ENCODE measurements at regions not wholly inside any gene's neighbourhood (a gene's known extent, or its start where the extent isn't known, plus 50 kb on each side); places are given as distances from the start of the nearest gene placed in this dataset.

DNA sequence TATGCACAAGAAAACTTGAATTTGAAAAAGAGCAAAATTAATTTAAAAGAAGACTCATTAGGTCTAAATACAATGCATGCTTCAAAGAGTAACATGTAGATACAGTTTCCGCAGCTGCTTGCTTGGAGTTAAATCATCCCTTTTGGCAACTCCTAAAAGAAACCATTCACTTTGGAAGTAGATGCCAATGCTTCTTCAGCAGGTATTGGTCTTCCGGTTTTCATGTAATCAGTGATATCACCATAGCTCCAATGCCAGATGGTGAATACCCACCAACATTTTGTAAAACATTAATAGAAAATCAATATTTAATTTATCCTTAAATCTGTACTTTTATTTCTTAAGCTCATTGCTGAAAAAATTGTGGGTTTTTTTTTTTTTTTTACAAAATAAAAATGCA is 381.1 kb upstream of the PHF14 start:
- Histone ChIP-seq H3K27ac (ENCODE audit: low read length) (no peak overlapping the region), H3K36me3 (ENCODE audit: insufficient read depth, low read depth, low read length) (no peaks in the 10 kb centered on the region), H3K9ac (ENCODE audit: low read depth, low read length) (no peak overlapping the region), H3K4me1 (ENCODE audit: insufficient read depth, low read length) (no peaks in the 10 kb centered on the region), H3K4me3 (ENCODE audit: low read length) (no peak overlapping the region), H3K9me3 (ENCODE audit: insufficient read depth, low read depth, low read length) (no peaks in the 10 kb centered on the region), H3K27me3 (ENCODE audit: insufficient read depth, low read length) (no peaks in the 10 kb centered on the region)

DNA sequence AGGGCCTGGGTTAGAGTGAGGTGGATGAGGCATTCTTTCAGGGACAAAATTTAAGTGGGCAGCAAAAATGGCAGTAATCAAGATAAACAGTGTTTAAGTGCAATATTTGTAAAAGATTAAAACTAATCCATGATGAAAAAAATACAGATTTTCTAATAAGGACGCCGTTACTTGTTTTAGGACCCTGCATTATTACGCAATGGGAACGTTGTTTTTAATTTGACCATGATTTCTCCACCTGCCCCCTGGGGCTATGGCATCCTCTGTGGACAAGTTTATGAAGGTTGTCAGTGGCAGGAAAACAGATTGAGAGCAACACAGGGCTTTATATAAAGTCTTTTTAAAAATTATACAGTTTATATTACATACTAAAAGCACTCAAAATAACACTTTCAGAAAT is 380.6 kb upstream of the PHF14 start:
- Histone ChIP-seq H3K4me3 (ENCODE audit: low read length) (no peak overlapping the region), H3K4me1 (ENCODE audit: insufficient read depth, low read length) (no peaks in the 10 kb centered on the region), H3K9ac (ENCODE audit: low read depth, low read length) (no peak overlapping the region), H3K27me3 (ENCODE audit: insufficient read depth, low read length) (no peaks in the 10 kb centered on the region), H3K36me3 (ENCODE audit: insufficient read depth, low read depth, low read length) (no peaks in the 10 kb centered on the region), H3K9me3 (ENCODE audit: insufficient read depth, low read depth, low read length) (no peaks in the 10 kb centered on the region), H3K27ac (ENCODE audit: low read length) (no peak overlapping the region)

DNA sequence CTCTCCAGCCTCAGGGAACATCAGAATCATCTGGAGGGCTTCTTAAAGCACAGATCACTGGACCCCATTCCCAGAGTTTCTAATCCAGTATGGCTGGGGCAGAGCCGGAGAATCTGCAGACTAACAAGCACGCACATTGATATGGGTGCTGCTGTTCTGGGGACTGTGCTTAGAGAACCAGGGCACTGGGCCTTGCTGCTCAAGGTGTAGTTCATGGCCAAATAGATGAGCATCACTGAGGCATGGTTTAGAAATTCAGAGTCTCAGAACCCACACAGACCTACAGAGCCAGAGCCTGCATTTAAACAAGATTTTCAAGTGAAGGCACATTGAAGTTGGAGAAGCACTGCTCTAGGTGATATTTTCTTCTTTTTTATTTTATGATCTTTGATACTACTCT is 376.8 kb upstream of the PHF14 start:
- H3K27me3 ChIP-seq (ENCODE audit: insufficient read depth, low read length): no peaks in the 10 kb centered on the region
- no peak overlapping the region for H3K9ac ChIP-seq (ENCODE audit: low read depth, low read length)
- no peak overlapping the region for H3K4me3 ChIP-seq (ENCODE audit: low read length)
- H3K27ac ChIP-seq (ENCODE audit: low read length): no peak overlapping the region
- no peaks in the 10 kb centered on the region for H3K4me1 ChIP-seq (ENCODE audit: insufficient read depth, low read length)
- no peaks in the 10 kb centered on the region for H3K36me3 ChIP-seq (ENCODE audit: insufficient read depth, low read depth, low read length)
- no peaks in the 10 kb centered on the region for H3K9me3 ChIP-seq (ENCODE audit: insufficient read depth, low read depth, low read length)

DNA sequence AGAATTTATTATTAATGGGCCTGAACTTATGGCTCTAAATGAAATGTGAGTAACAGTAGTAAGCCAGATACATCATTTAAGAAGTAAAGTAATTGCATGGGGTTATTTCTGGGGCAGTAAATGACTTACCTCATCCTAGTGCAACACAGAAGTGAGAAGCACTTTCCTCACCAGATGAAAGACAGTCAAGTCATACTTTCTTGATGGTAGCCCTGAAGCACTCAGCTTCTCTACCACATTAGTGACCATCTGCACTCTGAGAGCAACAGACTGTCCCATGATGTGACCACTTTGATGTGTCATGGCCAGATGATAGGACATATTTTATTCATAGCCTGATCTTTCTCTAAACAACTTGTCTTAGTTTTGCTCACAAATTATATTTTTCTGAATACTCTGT is 369.5 kb upstream of the PHF14 start:
- Histone ChIP-seq H3K27me3 (ENCODE audit: insufficient read depth, low read length) (no peaks in the 10 kb centered on the region), H3K4me3 (ENCODE audit: low read length) (no peak overlapping the region), H3K27ac (ENCODE audit: low read length) (no peak overlapping the region), H3K4me1 (ENCODE audit: insufficient read depth, low read length) (no peaks in the 10 kb centered on the region), H3K9ac (ENCODE audit: low read depth, low read length) (no peak overlapping the region), H3K36me3 (ENCODE audit: insufficient read depth, low read depth, low read length) (no peaks in the 10 kb centered on the region), H3K9me3 (ENCODE audit: insufficient read depth, low read depth, low read length) (no peaks in the 10 kb centered on the region)

DNA sequence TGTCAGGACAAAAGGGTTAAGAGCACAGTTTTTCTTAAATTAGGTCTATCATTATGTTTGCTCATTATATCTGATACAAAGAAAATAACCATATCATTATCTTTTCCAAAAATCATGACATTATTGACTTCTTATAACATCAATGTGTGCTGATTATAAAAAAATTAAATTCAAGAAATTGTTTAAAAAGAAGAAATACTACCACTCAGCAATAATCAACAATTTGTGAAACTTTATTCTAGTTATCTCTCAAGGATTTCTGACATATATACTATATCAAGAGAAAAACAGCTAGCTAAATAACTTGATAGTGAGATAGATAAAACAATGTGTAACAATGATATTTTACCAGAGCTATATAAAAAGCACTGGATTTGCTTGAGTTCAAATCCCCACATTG is 360.7 kb upstream of the PHF14 start:
- Histone ChIP-seq H3K9ac (ENCODE audit: low read depth, low read length) (no peak overlapping the region), H3K9me3 (ENCODE audit: insufficient read depth, low read depth, low read length) (no peaks in the 10 kb centered on the region), H3K4me3 (ENCODE audit: low read length) (no peak overlapping the region), H3K36me3 (ENCODE audit: insufficient read depth, low read depth, low read length) (no peaks in the 10 kb centered on the region), H3K27ac (ENCODE audit: low read length) (no peak overlapping the region), H3K27me3 (ENCODE audit: insufficient read depth, low read length) (no peaks in the 10 kb centered on the region), H3K4me1 (ENCODE audit: insufficient read depth, low read length) (no peaks in the 10 kb centered on the region)

DNA sequence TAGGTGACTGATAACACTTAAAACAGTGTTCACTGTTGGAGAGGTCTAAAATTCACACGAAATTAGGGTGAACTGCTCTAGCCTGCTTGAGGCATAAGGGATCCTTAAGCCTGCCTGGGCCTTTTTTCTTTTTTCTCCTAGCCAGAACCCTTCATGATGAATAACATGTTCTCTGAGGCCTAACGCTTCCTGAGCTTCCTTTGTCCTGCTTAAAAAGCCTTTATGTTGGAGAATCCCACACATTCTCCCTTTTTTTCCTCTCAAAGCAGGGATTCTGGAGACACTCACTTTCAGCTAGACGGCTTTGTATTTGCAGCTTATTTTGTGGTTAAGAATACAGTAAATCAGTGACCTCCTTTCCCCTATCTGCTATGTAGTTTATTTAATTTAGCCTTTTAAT is 354.7 kb upstream of the PHF14 start:
- Histone ChIP-seq H3K36me3 (ENCODE audit: insufficient read depth, low read depth, low read length) (no peaks in the 10 kb centered on the region), H3K27me3 (ENCODE audit: insufficient read depth, low read length) (no peaks in the 10 kb centered on the region), H3K4me3 (ENCODE audit: low read length) (no peak overlapping the region), H3K27ac (ENCODE audit: low read length) (peak overlapping the region; percentile 60), H3K9ac (ENCODE audit: low read depth, low read length) (peak overlapping the region; percentile 10; the same call in 1 of the 2 replicates), H3K9me3 (ENCODE audit: insufficient read depth, low read depth, low read length) (no peaks in the 10 kb centered on the region), H3K4me1 (ENCODE audit: insufficient read depth, low read length) (peaks cover 16% of the 10 kb centered on the region)

DNA sequence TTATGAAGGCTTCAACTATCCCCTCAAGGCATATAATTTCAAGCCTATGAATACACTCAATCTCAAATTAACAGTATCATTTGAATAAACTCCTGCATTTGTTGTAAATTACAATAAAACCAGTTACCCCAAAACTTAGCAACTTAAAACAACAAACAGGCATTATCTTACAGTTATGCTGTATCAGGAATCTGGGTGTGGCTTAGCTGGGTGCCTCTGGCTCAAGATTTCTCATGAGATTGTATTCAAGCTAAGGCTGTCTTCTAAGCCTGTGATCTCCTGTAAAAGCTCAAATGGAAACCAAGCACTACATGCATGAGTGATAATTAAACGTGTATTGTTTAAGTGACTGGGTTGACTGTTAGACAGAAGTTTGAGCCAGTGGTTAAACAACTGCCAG is 341.0 kb upstream of the PHF14 start:
- no peaks in the 10 kb centered on the region for H3K36me3 ChIP-seq (ENCODE audit: insufficient read depth, low read depth, low read length)
- no peak overlapping the region for H3K9ac ChIP-seq (ENCODE audit: low read depth, low read length)
- H3K4me3 ChIP-seq (ENCODE audit: low read length): no peak overlapping the region
- H3K4me1 ChIP-seq (ENCODE audit: insufficient read depth, low read length): no peaks in the 10 kb centered on the region
- H3K9me3 ChIP-seq (ENCODE audit: insufficient read depth, low read depth, low read length): no peaks in the 10 kb centered on the region
- no peak overlapping the region for H3K27ac ChIP-seq (ENCODE audit: low read length)
- no peaks in the 10 kb centered on the region for H3K27me3 ChIP-seq (ENCODE audit: insufficient read depth, low read length)

DNA sequence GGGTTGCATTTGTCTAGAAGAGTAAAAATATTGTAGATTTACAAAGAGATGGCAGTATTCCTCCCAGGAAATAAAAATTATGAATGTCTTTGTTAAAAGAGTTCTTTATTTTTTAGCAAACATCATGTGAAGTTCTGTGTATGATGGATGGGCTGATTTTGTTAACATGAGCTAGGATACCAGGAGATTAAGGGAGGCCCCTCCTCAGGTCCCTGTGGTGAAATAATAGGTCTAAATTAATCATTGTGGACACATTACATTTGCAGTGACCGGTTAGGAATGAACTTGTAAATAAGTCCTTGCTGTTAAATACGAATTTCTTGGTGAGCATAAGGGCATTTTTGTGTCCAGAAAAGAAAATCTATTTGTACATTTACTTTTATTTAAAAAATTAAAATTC is 339.4 kb upstream of the PHF14 start:
- H3K27ac ChIP-seq (ENCODE audit: low read length): no peak overlapping the region
- H3K36me3 ChIP-seq (ENCODE audit: insufficient read depth, low read depth, low read length): no peaks in the 10 kb centered on the region
- H3K27me3 ChIP-seq (ENCODE audit: insufficient read depth, low read length): no peaks in the 10 kb centered on the region
- no peak overlapping the region for H3K9ac ChIP-seq (ENCODE audit: low read depth, low read length)
- H3K4me1 ChIP-seq (ENCODE audit: insufficient read depth, low read length): no peaks in the 10 kb centered on the region
- no peak overlapping the region for H3K4me3 ChIP-seq (ENCODE audit: low read length)
- no peaks in the 10 kb centered on the region for H3K9me3 ChIP-seq (ENCODE audit: insufficient read depth, low read depth, low read length)

DNA sequence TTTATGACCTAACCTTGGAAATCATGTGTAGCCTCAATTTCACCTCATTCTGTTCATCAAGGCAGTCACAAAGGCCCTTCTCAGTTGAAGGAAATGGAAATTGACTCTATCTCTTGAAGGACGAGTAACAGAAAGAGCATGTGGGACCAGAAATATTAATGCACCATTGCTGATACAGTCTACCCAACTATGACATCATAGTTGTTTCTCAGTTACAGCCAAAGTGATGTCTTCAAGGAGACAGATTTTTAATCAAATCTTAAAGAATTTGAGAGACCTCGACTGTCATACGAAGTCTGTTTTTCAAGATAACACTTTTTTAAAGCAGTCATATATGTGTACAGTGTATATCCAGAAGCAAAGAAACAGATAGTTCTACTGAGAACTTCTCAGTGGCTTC is 335.7 kb upstream of the PHF14 start:
- H3K4me3 ChIP-seq (ENCODE audit: low read length): no peak overlapping the region
- no peaks in the 10 kb centered on the region for H3K9me3 ChIP-seq (ENCODE audit: insufficient read depth, low read depth, low read length)
- no peaks in the 10 kb centered on the region for H3K36me3 ChIP-seq (ENCODE audit: insufficient read depth, low read depth, low read length)
- no peaks in the 10 kb centered on the region for H3K27me3 ChIP-seq (ENCODE audit: insufficient read depth, low read length)
- H3K27ac ChIP-seq (ENCODE audit: low read length): no peak overlapping the region
- H3K4me1 ChIP-seq (ENCODE audit: insufficient read depth, low read length): no peaks in the 10 kb centered on the region
- no peak overlapping the region for H3K9ac ChIP-seq (ENCODE audit: low read depth, low read length)

DNA sequence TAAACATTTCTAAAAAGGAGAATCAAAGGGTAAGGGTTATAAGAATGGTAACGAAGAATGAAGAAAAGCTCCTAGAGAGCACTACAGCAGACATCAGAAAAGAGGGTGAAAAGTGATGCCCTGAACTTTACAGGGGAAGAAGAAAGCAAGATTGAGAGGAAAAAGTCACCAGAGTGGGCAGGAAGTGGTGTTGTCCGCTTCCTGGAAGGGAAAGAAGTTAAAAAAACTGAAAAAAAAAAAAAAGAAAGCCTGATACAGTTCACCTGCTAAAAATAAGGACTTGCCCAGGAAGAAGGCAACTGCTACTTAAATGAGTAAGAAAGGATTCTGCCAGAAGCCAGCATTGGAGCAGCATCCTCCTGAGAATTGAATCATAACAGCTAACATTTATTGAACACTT is 330.1 kb upstream of the PHF14 start:
- Histone ChIP-seq H3K9me3 (ENCODE audit: insufficient read depth, low read depth, low read length) (no peaks in the 10 kb centered on the region), H3K4me3 (ENCODE audit: low read length) (no peak overlapping the region), H3K9ac (ENCODE audit: low read depth, low read length) (no peak overlapping the region), H3K27me3 (ENCODE audit: insufficient read depth, low read length) (no peaks in the 10 kb centered on the region), H3K4me1 (ENCODE audit: insufficient read depth, low read length) (no peaks in the 10 kb centered on the region), H3K27ac (ENCODE audit: low read length) (no peak overlapping the region), H3K36me3 (ENCODE audit: insufficient read depth, low read depth, low read length) (no peaks in the 10 kb centered on the region)

DNA sequence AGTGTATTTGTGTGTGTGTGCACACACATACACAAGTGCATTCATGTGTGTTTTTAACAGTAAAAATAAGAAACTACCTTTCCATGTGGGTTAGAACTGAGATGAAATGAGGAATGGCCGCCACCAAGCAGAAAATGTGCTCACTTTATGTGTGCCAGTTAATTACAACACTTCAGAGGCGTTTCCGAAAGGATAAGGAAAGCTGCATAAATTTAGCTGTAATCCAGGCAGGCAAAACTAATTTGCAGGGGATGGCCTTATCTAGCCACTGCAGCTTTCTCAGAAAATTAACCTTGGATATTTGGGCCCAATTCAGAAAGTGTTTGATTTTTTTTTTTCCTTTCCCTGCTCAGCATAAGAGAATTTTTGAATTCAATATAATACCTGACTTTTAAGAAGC is 328.8 kb upstream of the PHF14 start:
- H3K27ac ChIP-seq (ENCODE audit: low read length): no peak overlapping the region
- H3K27me3 ChIP-seq (ENCODE audit: insufficient read depth, low read length): no peaks in the 10 kb centered on the region
- H3K9ac ChIP-seq (ENCODE audit: low read depth, low read length): no peak overlapping the region
- H3K4me1 ChIP-seq (ENCODE audit: insufficient read depth, low read length): no peaks in the 10 kb centered on the region
- no peaks in the 10 kb centered on the region for H3K36me3 ChIP-seq (ENCODE audit: insufficient read depth, low read depth, low read length)
- H3K9me3 ChIP-seq (ENCODE audit: insufficient read depth, low read depth, low read length): no peaks in the 10 kb centered on the region
- H3K4me3 ChIP-seq (ENCODE audit: low read length): no peak overlapping the region

DNA sequence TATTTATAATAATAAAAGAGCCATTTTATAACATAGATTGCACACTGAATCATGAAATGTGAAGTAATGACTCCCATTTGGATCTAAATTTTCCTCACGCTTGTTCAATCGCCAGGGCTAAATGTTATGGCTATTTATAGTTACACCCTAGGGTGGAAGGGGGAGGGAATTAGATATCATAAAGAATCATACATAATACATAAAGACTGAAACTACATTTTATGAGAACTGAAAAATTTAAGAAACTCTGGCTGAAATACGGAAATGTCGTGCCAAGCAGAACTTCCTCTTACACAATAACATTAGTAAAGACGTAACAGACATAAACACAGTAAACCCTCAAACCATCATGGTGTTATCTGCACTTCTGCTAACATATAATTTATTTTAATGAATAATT is 327.5 kb upstream of the PHF14 start:
- H3K9me3 ChIP-seq (ENCODE audit: insufficient read depth, low read depth, low read length): no peaks in the 10 kb centered on the region
- no peaks in the 10 kb centered on the region for H3K4me1 ChIP-seq (ENCODE audit: insufficient read depth, low read length)
- no peak overlapping the region for H3K9ac ChIP-seq (ENCODE audit: low read depth, low read length)
- H3K27ac ChIP-seq (ENCODE audit: low read length): no peak overlapping the region
- no peak overlapping the region for H3K4me3 ChIP-seq (ENCODE audit: low read length)
- no peaks in the 10 kb centered on the region for H3K36me3 ChIP-seq (ENCODE audit: insufficient read depth, low read depth, low read length)
- H3K27me3 ChIP-seq (ENCODE audit: insufficient read depth, low read length): no peaks in the 10 kb centered on the region

DNA sequence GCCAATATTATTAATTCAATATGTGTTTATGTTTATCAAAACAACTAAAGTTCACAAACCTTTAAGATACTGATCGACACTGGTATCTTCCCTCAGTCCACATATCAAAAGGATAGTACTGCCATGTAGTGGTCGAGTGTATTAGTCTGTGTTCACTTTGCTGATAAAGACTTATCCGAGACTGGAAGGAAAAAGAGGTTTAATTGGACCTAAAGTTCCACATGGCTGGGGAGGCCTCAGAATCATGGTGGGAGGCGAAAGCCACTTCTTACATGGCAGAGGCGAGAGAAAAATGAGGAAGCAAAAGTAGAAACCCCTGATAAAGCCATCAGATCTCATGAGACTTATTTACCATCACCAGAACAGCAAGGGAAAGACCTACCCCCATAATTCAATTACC is 325.4 kb upstream of the PHF14 start:
- Histone ChIP-seq H3K27ac (ENCODE audit: low read length) (no peak overlapping the region), H3K9ac (ENCODE audit: low read depth, low read length) (no peak overlapping the region), H3K4me1 (ENCODE audit: insufficient read depth, low read length) (no peaks in the 10 kb centered on the region), H3K9me3 (ENCODE audit: insufficient read depth, low read depth, low read length) (no peaks in the 10 kb centered on the region), H3K27me3 (ENCODE audit: insufficient read depth, low read length) (no peaks in the 10 kb centered on the region), H3K36me3 (ENCODE audit: insufficient read depth, low read depth, low read length) (no peaks in the 10 kb centered on the region), H3K4me3 (ENCODE audit: low read length) (no peak overlapping the region)

Data from iPS-20b (cell line).